Neuron (in vitro differentiated cells): ENCODE measurements at regions not wholly inside any gene's neighbourhood (a gene's known extent, or its start where the extent isn't known, plus 50 kb on each side); places are given as distances from the start of the nearest gene placed in this dataset.

Experiments
- H2AFZ ChIP-seq: one replicate; pipeline ENCODE4 v1.6.1; 2013; ENCODE audit warnings: low read depth, mild to moderate bottlenecking, inconsistent platforms, low read length, moderate library complexity
- H3K27me3 ChIP-seq: one replicate; pipeline ENCODE4 v1.6.1; 2013; ENCODE audit warnings: low read length; ENCODE audit not compliant: insufficient read depth
- H3K36me3 ChIP-seq: one replicate; pipeline ENCODE4 v1.6.1; 2013; ENCODE audit warnings: low read length; ENCODE audit not compliant: insufficient read depth
- H3K4me1 ChIP-seq: one replicate; pipeline ENCODE4 v1.6.1; 2013; ENCODE audit warnings: low read length; ENCODE audit not compliant: insufficient read depth
- H3K4me3 ChIP-seq: 2 replicates; pipeline ENCODE4 v1.5.1; 2013; ENCODE audit warnings: mild to moderate bottlenecking, low read length, moderate library complexity
- H3K9me3 ChIP-seq: one replicate; pipeline ENCODE4 v1.6.1; 2013; ENCODE audit warnings: low read length

DNA sequence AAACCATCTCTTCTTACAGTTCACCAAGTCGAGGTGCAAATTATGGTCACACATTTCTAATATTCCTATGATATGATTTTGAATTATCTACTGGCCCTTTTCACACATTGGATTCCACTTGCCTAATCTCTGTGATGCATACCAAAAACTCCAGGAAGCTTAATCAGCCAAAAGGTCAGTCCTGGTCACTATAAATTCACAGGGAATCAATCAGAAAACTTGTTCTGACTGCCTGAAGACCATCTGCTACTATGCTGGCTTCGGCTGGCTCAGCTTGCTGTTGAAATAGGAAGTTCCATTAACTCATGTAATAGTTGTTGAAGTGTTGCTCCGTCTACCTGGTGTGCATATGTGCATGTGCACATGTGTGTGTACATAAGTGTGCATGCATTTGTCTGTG is 142.8 kb upstream of the FLRT2 start:
- Histone ChIP-seq H3K27me3 (no peaks in the 10 kb centered on the region), H2AFZ (no peak overlapping the region), H3K4me3 (no peak overlapping the region), H3K9me3 (no peaks in the 10 kb centered on the region), H3K4me1 (no peaks in the 10 kb centered on the region), H3K36me3 (no peaks in the 10 kb centered on the region)

DNA sequence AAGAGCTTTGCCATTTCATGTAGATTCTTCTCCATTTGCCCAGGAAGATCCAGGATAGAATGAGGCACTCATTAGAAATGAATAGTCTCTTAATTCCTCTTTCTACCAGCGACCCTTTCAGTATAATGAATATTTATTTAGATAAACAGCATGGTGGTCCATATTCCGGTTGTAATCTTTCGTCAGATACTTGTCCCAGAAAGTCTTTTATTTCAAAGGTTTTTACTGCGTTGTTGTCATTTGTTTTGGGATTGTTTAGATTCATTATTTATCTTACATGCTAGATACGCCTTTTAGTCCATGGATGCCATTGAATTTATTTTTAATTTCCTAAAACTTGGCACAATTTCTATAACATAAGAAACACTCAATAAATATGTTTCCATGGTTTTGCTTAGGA is 139.7 kb upstream of the FLRT2 start:
- H3K36me3 ChIP-seq, result no peaks in the 10 kb centered on the region
- H2AFZ ChIP-seq, result no peak overlapping the region
- no peak overlapping the region for H3K4me3 ChIP-seq
- H3K9me3 ChIP-seq, result no peaks in the 10 kb centered on the region
- H3K4me1 ChIP-seq, result peaks cover 3% of the 10 kb centered on the region
- H3K27me3 ChIP-seq, result no peaks in the 10 kb centered on the region

DNA sequence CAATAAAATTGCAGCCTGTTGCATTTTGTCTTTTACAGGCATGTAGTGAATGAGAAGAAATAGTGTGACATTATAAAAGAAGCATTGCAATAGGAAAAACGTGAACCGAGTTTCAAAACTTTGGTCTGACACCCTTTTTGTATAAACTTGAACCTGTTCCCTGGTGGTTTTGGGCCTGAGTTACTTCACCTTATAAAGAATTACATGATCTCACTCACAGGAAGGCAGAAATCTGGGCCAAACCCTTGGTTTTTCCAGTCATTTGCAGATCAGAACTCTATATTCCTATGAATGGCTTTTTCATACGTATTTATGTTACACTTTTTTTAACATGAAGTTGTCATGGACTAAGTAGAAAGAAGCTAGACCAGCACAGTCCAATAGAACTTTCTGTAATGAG is 138.5 kb upstream of the FLRT2 start:
- no peaks in the 10 kb centered on the region for H3K9me3 ChIP-seq
- H3K27me3 ChIP-seq, result no peaks in the 10 kb centered on the region
- H2AFZ ChIP-seq, result no peak overlapping the region
- peaks cover 3% of the 10 kb centered on the region for H3K4me1 ChIP-seq
- H3K4me3 ChIP-seq, result no peak overlapping the region
- H3K36me3 ChIP-seq, result no peaks in the 10 kb centered on the region

GRCh38 chr14:85391892-85392291 is 138.1 kb upstream of the FLRT2 start:
- Histone ChIP-seq H3K27me3 (no peaks in the 10 kb centered on the region), H2AFZ (no peak overlapping the region), H3K36me3 (no peaks in the 10 kb centered on the region), H3K4me3 (no peak overlapping the region), H3K9me3 (no peaks in the 10 kb centered on the region), H3K4me1 (peaks cover 3% of the 10 kb centered on the region)

DNA sequence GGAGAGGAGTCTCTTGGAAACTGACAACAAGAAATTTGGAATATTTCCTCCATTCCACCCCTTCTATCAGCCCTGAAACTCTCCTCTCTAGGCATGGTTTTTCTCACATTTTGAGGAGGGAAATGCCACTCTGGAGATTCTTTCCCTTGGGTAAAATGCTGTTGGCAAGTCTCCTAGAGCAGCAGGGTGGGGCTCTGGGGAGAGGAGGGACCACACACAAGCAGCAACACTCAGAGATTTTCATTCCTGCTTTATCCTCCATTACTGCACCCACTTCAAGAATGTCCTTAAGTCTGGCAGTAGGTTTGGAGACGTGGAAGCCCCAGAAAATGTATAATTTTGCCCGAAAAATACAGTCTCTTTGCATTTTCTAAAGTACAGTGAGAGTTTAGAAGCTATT is 130.8 kb upstream of the FLRT2 start:
- no peaks in the 10 kb centered on the region for H3K36me3 ChIP-seq
- H3K27me3 ChIP-seq, result peaks cover 2% of the 10 kb centered on the region
- H2AFZ ChIP-seq, result no peak overlapping the region
- H3K4me1 ChIP-seq, result no peaks in the 10 kb centered on the region
- H3K4me3 ChIP-seq, result no peak overlapping the region
- no peaks in the 10 kb centered on the region for H3K9me3 ChIP-seq

GRCh38 chr14:85400678-85401077 is 129.3 kb upstream of the FLRT2 start:
- no peaks in the 10 kb centered on the region for H3K9me3 ChIP-seq
- no peak overlapping the region for H3K4me3 ChIP-seq
- H2AFZ ChIP-seq, result no peak overlapping the region
- H3K27me3 ChIP-seq, result peaks cover 2% of the 10 kb centered on the region
- H3K4me1 ChIP-seq, result no peaks in the 10 kb centered on the region
- no peaks in the 10 kb centered on the region for H3K36me3 ChIP-seq

DNA sequence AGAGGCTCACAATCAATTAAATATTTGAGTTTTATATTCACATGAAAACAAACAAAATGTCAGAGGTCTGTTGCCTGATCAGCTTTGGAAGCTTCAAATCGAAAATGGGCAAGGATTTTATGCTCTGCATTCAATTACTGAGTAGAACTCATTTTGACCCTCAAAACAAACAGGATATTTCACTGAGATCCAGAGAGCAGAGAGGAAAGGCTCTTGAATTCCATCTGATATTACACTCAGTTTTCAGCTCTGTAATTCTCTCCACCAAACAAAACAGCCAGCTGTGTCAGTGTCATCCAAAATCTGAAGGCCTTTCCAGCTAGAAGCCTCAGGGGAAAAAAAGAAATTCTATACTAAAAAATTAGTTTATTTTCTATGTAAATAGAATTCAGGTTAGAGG is 128.6 kb upstream of the FLRT2 start:
- no peak overlapping the region for H3K4me3 ChIP-seq
- H3K27me3 ChIP-seq, result peaks cover 2% of the 10 kb centered on the region
- no peaks in the 10 kb centered on the region for H3K9me3 ChIP-seq
- no peak overlapping the region for H2AFZ ChIP-seq
- no peaks in the 10 kb centered on the region for H3K4me1 ChIP-seq
- H3K36me3 ChIP-seq, result no peaks in the 10 kb centered on the region

- Histone ChIP-seq H3K27me3 (peaks cover 2% of the 10 kb centered on the region), H3K9me3 (no peaks in the 10 kb centered on the region), H3K4me3 (no peak overlapping the region), H3K36me3 (no peaks in the 10 kb centered on the region), H2AFZ (no peak overlapping the region), H3K4me1 (no peaks in the 10 kb centered on the region)
Measured at GRCh38 chr14:85402569-85403162, 127.3 kb upstream of the FLRT2 start.

DNA sequence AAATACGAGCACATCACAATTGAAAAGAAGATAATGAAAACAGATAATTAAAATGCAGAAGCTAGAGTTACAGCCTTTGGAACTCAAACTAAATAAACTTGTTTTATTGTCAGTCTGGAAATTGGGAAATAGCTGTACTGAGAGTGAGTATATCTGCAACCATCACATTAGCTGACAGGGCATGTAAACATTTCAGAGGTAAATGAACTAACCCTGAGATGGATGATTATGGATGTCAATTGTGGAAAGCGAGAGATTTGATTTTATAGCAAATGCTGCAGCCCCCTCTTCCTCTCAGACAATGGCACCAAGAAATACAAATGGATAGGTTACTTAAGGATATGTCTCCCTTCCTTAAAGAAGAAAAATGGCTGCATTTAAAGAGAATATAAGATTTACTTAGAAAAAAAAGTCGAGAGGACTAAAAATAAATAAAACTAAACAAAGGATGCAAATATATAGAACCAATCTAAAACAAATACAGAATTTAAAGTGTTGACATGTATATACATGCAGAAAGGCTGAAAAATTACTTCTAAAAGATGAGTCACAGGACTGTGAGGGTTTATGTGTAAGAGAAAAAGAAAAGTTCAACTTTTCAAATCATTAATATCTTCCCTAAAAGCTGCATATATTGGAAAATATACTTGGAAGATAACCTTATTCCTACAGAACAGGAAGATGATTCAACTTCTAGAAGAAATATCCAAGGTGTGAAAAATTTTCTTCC is 120.3 kb upstream of the FLRT2 start:
- no peaks in the 10 kb centered on the region for H3K36me3 ChIP-seq
- H3K4me3 ChIP-seq, result no peak overlapping the region
- peak overlapping the region; percentile 5 for H2AFZ ChIP-seq
- H3K9me3 ChIP-seq, result no peaks in the 10 kb centered on the region
- no peaks in the 10 kb centered on the region for H3K4me1 ChIP-seq
- no peaks in the 10 kb centered on the region for H3K27me3 ChIP-seq

DNA sequence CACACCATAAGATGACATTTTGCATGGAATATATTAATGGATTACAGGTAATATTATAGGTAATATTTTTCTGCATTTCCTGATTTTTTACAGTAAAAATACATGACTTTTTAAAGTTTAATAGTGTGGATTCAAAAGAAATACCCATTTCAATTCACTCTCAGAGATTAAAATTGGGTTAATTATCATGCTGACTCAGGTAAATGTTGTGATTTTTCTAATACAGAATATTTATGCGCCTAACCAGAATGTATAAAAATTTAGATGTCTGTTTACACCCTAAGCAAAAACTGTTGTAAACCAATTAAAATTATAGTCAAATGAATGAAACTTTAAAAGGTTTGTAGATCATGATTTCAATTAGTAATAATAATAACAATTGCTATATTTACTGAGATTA is 117.2 kb upstream of the FLRT2 start:
- Histone ChIP-seq H3K27me3 (no peaks in the 10 kb centered on the region), H3K36me3 (no peaks in the 10 kb centered on the region), H3K4me3 (no peak overlapping the region), H2AFZ (no peak overlapping the region), H3K9me3 (no peaks in the 10 kb centered on the region), H3K4me1 (peaks cover 2% of the 10 kb centered on the region)

GRCh38 chr14:85413836-85414526 is 116.0 kb upstream of the FLRT2 start:
- Histone ChIP-seq H3K4me3 (no peak overlapping the region), H2AFZ (no peak overlapping the region), H3K36me3 (no peaks in the 10 kb centered on the region), H3K27me3 (no peaks in the 10 kb centered on the region), H3K9me3 (no peaks in the 10 kb centered on the region), H3K4me1 (peaks cover 2% of the 10 kb centered on the region)

- Histone ChIP-seq H3K27me3 (no peaks in the 10 kb centered on the region), H2AFZ (no peak overlapping the region), H3K9me3 (no peaks in the 10 kb centered on the region), H3K36me3 (no peaks in the 10 kb centered on the region), H3K4me3 (no peak overlapping the region), H3K4me1 (peaks cover 2% of the 10 kb centered on the region)
Measured at GRCh38 chr14:85415015-85415712, 114.8 kb upstream of the FLRT2 start.

GRCh38 chr14:85416771-85417170 is 113.2 kb upstream of the FLRT2 start:
- no peaks in the 10 kb centered on the region for H3K36me3 ChIP-seq
- no peaks in the 10 kb centered on the region for H3K9me3 ChIP-seq
- peaks cover 2% of the 10 kb centered on the region for H3K4me1 ChIP-seq
- H3K27me3 ChIP-seq, result no peaks in the 10 kb centered on the region
- H3K4me3 ChIP-seq, result no peak overlapping the region
- H2AFZ ChIP-seq, result no peak overlapping the region
